ENCODE measurements at regions not wholly inside any gene's neighbourhood (a gene's known extent, or its start where the extent isn't known, plus 50 kb on each side); places are given as distances from the start of the nearest gene placed in this dataset.
A peak's percentile ranks its signal among the peaks of the same experiment; 100 is the strongest.

- DNase-seq (ENCODE audit: low read depth in 2 of 2), result no peak
These were observed 304.6 kb downstream of the ACTL7B start for GRCh38 chr9:108551030-108551841.

- peak; percentile 23 to 42 for DNase-seq (ENCODE audit: low read depth in 2 of 2)
These were observed 305.7 kb downstream of the ACTL7B start for GRCh38 chr9:108550106-108550505.

GRCh38 chr9:108549184-108549583, 306.6 kb downstream of the ACTL7B start:
- DNase-seq (ENCODE audit: low read depth in 2 of 2), result peak in 1 of 2 donors; percentile 55

- DNase-seq (ENCODE audit: low read depth in 2 of 2), result no peak
These were observed 308.2 kb downstream of the ACTL7B start for GRCh38 chr9:108547411-108548135.

- DNase-seq (ENCODE audit: low read depth in 2 of 2), result no peak
These were observed 309.6 kb downstream of the ACTL7B start for GRCh38 chr9:108546215-108546614.

GRCh38 chr9:108545436-108545835, 310.4 kb downstream of the ACTL7B start:
- DNase-seq (ENCODE audit: low read depth in 2 of 2), result no peak

- DNase-seq (ENCODE audit: low read depth in 2 of 2), result no peak
These were observed 310.9 kb downstream of the ACTL7B start for GRCh38 chr9:108544866-108545265.

GRCh38 chr9:108543251-108543778, 312.5 kb downstream of the ACTL7B start:
- DNase-seq (ENCODE audit: low read depth in 2 of 2), result peak in 1 of 2 donors; percentile 24

- DNase-seq (ENCODE audit: low read depth in 2 of 2), result peak in 1 of 2 donors; percentile 40
These were observed 318.0 kb downstream of the ACTL7B start for GRCh38 chr9:108537756-108538155.

- no peak for DNase-seq (ENCODE audit: low read depth in 2 of 2)
These were observed 318.8 kb downstream of the ACTL7B start for GRCh38 chr9:108536836-108537601.

- DNase-seq (ENCODE audit: low read depth in 2 of 2), result peak in 1 of 2 donors; percentile 29
These were observed 320.3 kb downstream of the ACTL7B start for GRCh38 chr9:108535526-108535925.

- peak in 1 of 2 donors; percentile 20 for DNase-seq (ENCODE audit: low read depth in 2 of 2)
These were observed 321.0 kb downstream of the ACTL7B start for GRCh38 chr9:108534741-108535140.

GRCh38 chr9:108530141-108530540, 325.6 kb downstream of the ACTL7B start:
- DNase-seq (ENCODE audit: low read depth in 2 of 2), result no peak

- no peak for DNase-seq (ENCODE audit: low read depth in 2 of 2)
These were observed 327.6 kb downstream of the ACTL7B start for GRCh38 chr9:108528231-108528630.

GRCh38 chr9:108526518-108526917, 329.3 kb downstream of the ACTL7B start:
- DNase-seq (ENCODE audit: low read depth in 2 of 2), result no peak

GRCh38 chr9:108525186-108525585, 330.6 kb downstream of the ACTL7B start:
- DNase-seq (ENCODE audit: low read depth in 2 of 2), result peak; percentile 80 to 99

- DNase-seq (ENCODE audit: low read depth in 2 of 2), result peak in 1 of 2 donors; percentile 43
These were observed 334.7 kb downstream of the ACTL7B start for GRCh38 chr9:108521063-108521590.

GRCh38 chr9:108519437-108519836, 336.3 kb downstream of the ACTL7B start:
- no peak for DNase-seq (ENCODE audit: low read depth in 2 of 2)

- DNase-seq (ENCODE audit: low read depth in 2 of 2), result peak; percentile 70 to 98
These were observed 338.0 kb downstream of the ACTL7B start for GRCh38 chr9:108517651-108518365.

GRCh38 chr9:108516391-108516790, 339.4 kb downstream of the ACTL7B start:
- DNase-seq (ENCODE audit: low read depth in 2 of 2), result peak; percentile 43 to 65

GRCh38 chr9:108515856-108516255, 339.9 kb downstream of the ACTL7B start:
- DNase-seq (ENCODE audit: low read depth in 2 of 2), result no peak

Measured in dermis microvascular lymphatic vessel endothelial cell (primary cell).